Caco-2 (cell line): ENCODE measurements at regions not wholly inside any gene's neighbourhood (a gene's known extent, or its start where the extent isn't known, plus 50 kb on each side); places are given as distances from the start of the nearest gene placed in this dataset.
"Not testable (repeated sequence)": the region's sequence is repeated elsewhere in the genome, so short reads cannot be mapped to it uniquely, and the experiment has no call there.

ENCODE experiments used
- BruUV-seq: library from RNA; stranded (reverse); fragments of 400-500 nt; replicated peaks from 2 replicates; lab custom pipeline; 2021; lab: Mats Ljungman, UMichigan
- CTCF ChIA-PET: fragments of 300-600 bp; sonication (Branson Sonifier 250); formaldehyde crosslinking; loops from one replicate; lab custom pipeline; 2022; ENCODE audit warnings: antibody characterized with exemption; lab: Charles Lee
- POLR2A ChIA-PET: fragments of 300-600 bp; sonication (Branson Sonifier 250); formaldehyde crosslinking; loops from one replicate; lab custom pipeline; 2022; ENCODE audit warnings: antibody characterized with exemption; lab: Charles Lee
- DNase-seq, 2 experiments: peaks; one replicate each; pipeline versions ENCODE4 v3.0.0 to v3.0.0-alpha.2; 2020 to 2022
- H3K27me3 ChIP-seq: replicated peaks from 2 replicates; pipeline ENCODE4 v1.6.0; 2011; ENCODE audit warnings: low read length; ENCODE audit not compliant: control insufficient read depth, insufficient read depth
- H3K36me3 ChIP-seq: 2 replicates; pipeline ENCODE4 v1.5.1; 2011; ENCODE audit warnings: low read length; ENCODE audit not compliant: control insufficient read depth, insufficient read depth
- H3K4me1 ChIP-seq: fragments of 250-450 bp; sonication (Bioruptor Pico); 2 replicates; pipeline ENCODE4 v1.5.1; 2020; ENCODE audit warnings: mild to moderate bottlenecking
- H3K4me3 ChIP-seq: 2 replicates; pipeline ENCODE4 v1.5.1; 2011; ENCODE audit warnings: low read depth, mild to moderate bottlenecking, control low read depth, low read length
- H3K9me3 ChIP-seq: fragments of 250-450 bp; sonication (Bioruptor Pico); 2 replicates; pipeline ENCODE4 v1.5.1; 2020; ENCODE audit warnings: mild to moderate bottlenecking, moderate library complexity
- H3K27ac Mint-ChIP-seq: one replicate; pipeline ENCODE4 v1.8.0; 2022; ENCODE audit warnings: mixed read lengths; ENCODE audit not compliant: unreplicated experiment
- H3K27me3 Mint-ChIP-seq: one replicate; pipeline ENCODE4 v1.8.0; 2022; ENCODE audit warnings: mixed read lengths; ENCODE audit not compliant: insufficient read depth, unreplicated experiment
- H3K36me3 Mint-ChIP-seq: one replicate; pipeline ENCODE4 v1.8.0; 2022; ENCODE audit warnings: mild to moderate bottlenecking, mixed read lengths; ENCODE audit not compliant: insufficient read depth, unreplicated experiment
- H3K4me1 Mint-ChIP-seq: one replicate; pipeline ENCODE4 v1.8.0; 2022; ENCODE audit warnings: low read depth, mixed read lengths; ENCODE audit not compliant: unreplicated experiment
- H3K4me3 Mint-ChIP-seq: one replicate; pipeline ENCODE4 v1.8.0; 2022; ENCODE audit warnings: mild to moderate bottlenecking, moderate library complexity, mixed read lengths; ENCODE audit not compliant: unreplicated experiment
- H3K9me3 Mint-ChIP-seq: one replicate; pipeline ENCODE4 v1.8.0; 2022; ENCODE audit warnings: mixed read lengths; ENCODE audit not compliant: unreplicated experiment
- intact Hi-C: fragments of 100-400 bp; cut with micrococcal nuclease; formaldehyde crosslinking; loops from one replicate; pipeline ENCODE4 v1.10.0; 2022; ENCODE audit not compliant: unreplicated experiment
- TF ChIP-seq, protein P1 (sequence below), 2 experiments: fragments of 200-600 bp in 1 of 2; IDR thresholded peaks; 1 replicate in 1 of 2; 2 replicates in 1 of 2; pipeline versions ENCODE4 v1.5.1 to v1.8.0; 2011 to 2022; ENCODE audit warnings: antibody characterized with exemption in 1 of 2, control low read depth in 1 of 2, inconsistent platforms in 1 of 2, low read depth in 1 of 2, low read length in 1 of 2, mild to moderate bottlenecking in 1 of 2, moderate library complexity in 1 of 2; ENCODE audit not compliant: insufficient read depth in 1 of 2, severe bottlenecking in 1 of 2, unreplicated experiment in 1 of 2

DNA sequence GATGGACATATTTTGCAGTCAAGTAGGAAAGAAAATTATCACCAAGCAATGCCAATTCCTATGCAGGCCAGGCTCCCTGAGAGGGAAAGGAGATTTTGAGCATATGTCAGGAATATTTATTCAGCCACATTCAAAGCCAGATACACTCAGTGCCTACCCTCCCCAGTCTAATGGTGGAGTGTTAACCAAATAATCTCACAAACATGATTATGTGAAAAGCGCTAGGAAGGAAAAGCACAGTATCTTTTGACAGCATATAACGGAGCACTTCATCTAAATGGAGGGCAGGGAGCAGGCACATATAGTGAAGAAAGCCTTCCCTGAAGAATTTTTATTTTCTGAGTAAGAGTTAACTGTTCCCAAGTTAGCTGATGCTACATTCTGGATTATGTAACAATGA, 80.3 kb upstream of the SLC30A5 start:
- Histone ChIP-seq H3K36me3 (no peaks in the 10 kb centered on the region), H3K27me3 (no peaks in the 10 kb centered on the region), H3K4me1 (no peaks in the 10 kb centered on the region), H3K4me3 (no peak overlapping the region), H3K9me3 (no peaks in the 10 kb centered on the region)
- H3K27me3 Mint-ChIP-seq, result peaks cover 15% of the 10 kb centered on the region
- H3K9me3 Mint-ChIP-seq, result peaks cover 17% of the 10 kb centered on the region
- intact Hi-C loops, result no loop called here
- H3K4me3 Mint-ChIP-seq, result no peak overlapping the region
- no peak overlapping the region for H3K27ac Mint-ChIP-seq
- DNase-seq, result no peak
- ChIA-PET CTCF (no interaction called here), POLR2A (no interaction called here)
- no peaks in the 10 kb centered on the region for H3K36me3 Mint-ChIP-seq
- TF ChIP-seq, protein P1, sequence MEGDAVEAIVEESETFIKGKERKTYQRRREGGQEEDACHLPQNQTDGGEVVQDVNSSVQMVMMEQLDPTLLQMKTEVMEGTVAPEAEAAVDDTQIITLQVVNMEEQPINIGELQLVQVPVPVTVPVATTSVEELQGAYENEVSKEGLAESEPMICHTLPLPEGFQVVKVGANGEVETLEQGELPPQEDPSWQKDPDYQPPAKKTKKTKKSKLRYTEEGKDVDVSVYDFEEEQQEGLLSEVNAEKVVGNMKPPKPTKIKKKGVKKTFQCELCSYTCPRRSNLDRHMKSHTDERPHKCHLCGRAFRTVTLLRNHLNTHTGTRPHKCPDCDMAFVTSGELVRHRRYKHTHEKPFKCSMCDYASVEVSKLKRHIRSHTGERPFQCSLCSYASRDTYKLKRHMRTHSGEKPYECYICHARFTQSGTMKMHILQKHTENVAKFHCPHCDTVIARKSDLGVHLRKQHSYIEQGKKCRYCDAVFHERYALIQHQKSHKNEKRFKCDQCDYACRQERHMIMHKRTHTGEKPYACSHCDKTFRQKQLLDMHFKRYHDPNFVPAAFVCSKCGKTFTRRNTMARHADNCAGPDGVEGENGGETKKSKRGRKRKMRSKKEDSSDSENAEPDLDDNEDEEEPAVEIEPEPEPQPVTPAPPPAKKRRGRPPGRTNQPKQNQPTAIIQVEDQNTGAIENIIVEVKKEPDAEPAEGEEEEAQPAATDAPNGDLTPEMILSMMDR (IDR thresholded peaks at IDR 0.05; ENCODE audit: insufficient read depth in 1 of 2, low read depth in 1 of 2, low read length in 1 of 2, severe bottlenecking in 1 of 2, unreplicated experiment in 1 of 2), result no peak
- BruUV-seq, result no TSS peak
- H3K4me1 Mint-ChIP-seq, result no peaks in the 10 kb centered on the region

DNA sequence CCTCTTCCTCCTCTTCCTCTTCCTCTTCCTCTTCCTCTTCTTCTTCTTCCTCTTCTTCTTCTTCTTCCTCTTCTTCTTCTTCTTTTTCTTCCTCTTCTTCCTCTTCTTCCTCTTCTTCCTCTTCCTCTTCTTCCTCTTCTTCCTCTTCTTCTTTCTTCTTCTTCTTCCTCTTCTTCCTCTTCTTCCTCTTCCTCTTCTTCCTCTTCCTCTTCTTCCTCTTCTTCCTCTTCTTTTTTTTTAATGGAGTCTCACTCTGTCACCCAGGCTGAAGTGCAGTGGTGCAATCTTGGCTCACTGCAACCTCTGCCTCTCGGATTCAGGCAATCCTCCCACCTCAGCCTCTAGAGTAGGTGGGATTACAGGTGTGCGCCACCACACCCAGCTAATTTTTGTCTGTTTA, 79.8 kb upstream of the SLC30A5 start:
- BruUV-seq, H3K36me3 Mint-ChIP-seq, DNase-seq, H3K4me3 ChIP-seq, CTCF ChIA-PET, H3K9me3 ChIP-seq, H3K27me3 ChIP-seq, H3K36me3 ChIP-seq, H3K27ac Mint-ChIP-seq, H3K4me3 Mint-ChIP-seq, intact Hi-C loops, POLR2A ChIA-PET, H3K4me1 Mint-ChIP-seq, H3K4me1 ChIP-seq: not testable (repeated sequence)
- H3K9me3 Mint-ChIP-seq, result peaks cover 17% of the 10 kb centered on the region
- peaks cover 14% of the 10 kb centered on the region for H3K27me3 Mint-ChIP-seq

DNA sequence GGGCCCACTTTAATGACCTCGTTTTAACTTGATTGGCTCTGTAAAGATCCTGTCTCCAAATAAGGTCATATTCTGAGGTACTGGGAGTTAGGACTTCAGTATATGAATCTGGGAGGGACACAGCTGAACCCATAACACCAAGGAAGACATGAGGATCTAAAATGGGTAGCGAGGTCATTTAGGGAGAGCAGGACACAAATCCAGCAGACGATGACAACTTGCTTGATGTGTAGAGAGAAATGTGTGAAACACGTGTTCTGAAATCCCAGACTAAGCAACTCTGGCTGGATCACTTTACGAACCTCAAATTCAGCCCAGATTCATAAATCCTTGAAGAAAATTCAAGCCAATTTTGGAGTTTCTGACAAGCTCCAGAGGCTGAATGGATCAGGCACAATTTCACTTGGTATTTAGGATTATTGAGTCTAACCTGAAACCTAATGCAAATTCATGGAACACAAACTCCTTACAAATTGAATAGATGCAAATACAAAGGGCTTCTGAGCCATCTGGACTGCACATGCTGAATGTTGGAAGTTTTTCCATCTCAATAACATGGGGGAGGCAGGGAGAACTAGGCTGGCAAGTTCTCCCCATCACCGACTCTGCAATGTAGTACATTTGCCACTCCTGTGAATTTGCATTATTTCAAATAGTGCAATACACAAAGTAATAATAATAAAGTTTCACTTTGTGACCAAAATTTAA, 74.0 kb upstream of the SLC30A5 start:
- DNase-seq, result no peak
- H3K36me3 Mint-ChIP-seq, result no peaks in the 10 kb centered on the region

More for the DNA sequence above, 74.0 kb upstream of the SLC30A5 start:
- BruUV-seq, result no TSS peak
- no peak overlapping the region for H3K27ac Mint-ChIP-seq
- peaks cover 2% of the 10 kb centered on the region for H3K9me3 Mint-ChIP-seq
- Histone ChIP-seq H3K9me3 (no peaks in the 10 kb centered on the region), H3K27me3 (no peaks in the 10 kb centered on the region), H3K4me1 (no peaks in the 10 kb centered on the region), H3K4me3 (no peak overlapping the region), H3K36me3 (no peaks in the 10 kb centered on the region)
- no peak overlapping the region for H3K4me3 Mint-ChIP-seq
- intact Hi-C loops, result loop anchor here (5.0 kb wide), 1 partner anchor 312 kb away; the partner anchor contains the start of gene CCDC125
- CTCF ChIA-PET, result no interaction called here
- H3K27me3 Mint-ChIP-seq, result peaks cover 9% of the 10 kb centered on the region
- TF ChIP-seq, protein P1 (IDR thresholded peaks at IDR 0.05; ENCODE audit: insufficient read depth in 1 of 2, low read depth in 1 of 2, low read length in 1 of 2, severe bottlenecking in 1 of 2, unreplicated experiment in 1 of 2), result no peak
- POLR2A ChIA-PET, result no interaction called here
- no peaks in the 10 kb centered on the region for H3K4me1 Mint-ChIP-seq
